Activated CD8-positive, alpha-beta memory T cell treated with anti-CD3 and anti-CD28 coated beads, Interleukin-2, amount 50 U/mL, for 1 hour (primary cell): ENCODE measurements at regions not wholly inside any gene's neighbourhood (a gene's known extent, or its start where the extent isn't known, plus 50 kb on each side); places are given as distances from the start of the nearest gene placed in this dataset.

Source experiments
- DNase-seq: peaks from one replicate; pipeline ENCODE4 v3.0.0-alpha.2; 2020; ENCODE audit errors: extremely low read depth

- no peak for DNase-seq
Observed at GRCh38 chr12:14253496-14253895, 112.0 kb upstream of the ATF7IP start.

- no peak for DNase-seq
Observed at GRCh38 chr12:14254781-14255180, 110.7 kb upstream of the ATF7IP start.

GRCh38 chr12:14256121-14256520 is 109.4 kb upstream of the ATF7IP start:
- peak; percentile 35 for DNase-seq

GRCh38 chr12:14256555-14257169 is 108.8 kb upstream of the ATF7IP start:
- peak; percentile 47 for DNase-seq

GRCh38 chr12:14257303-14257733 is 108.2 kb upstream of the ATF7IP start:
- no peak for DNase-seq

GRCh38 chr12:14257734-14258574 is 107.5 kb upstream of the ATF7IP start:
- peak; percentile 16 for DNase-seq

- DNase-seq = no peak
Observed at GRCh38 chr12:14258575-14258940, 106.9 kb upstream of the ATF7IP start.

GRCh38 chr12:14259481-14260010 is 105.9 kb upstream of the ATF7IP start:
- no peak for DNase-seq

GRCh38 chr12:14260011-14260993 is 105.2 kb upstream of the ATF7IP start:
- DNase-seq = no peak

GRCh38 chr12:14261096-14261495 is 104.4 kb upstream of the ATF7IP start:
- no peak for DNase-seq

GRCh38 chr12:14261861-14262260 is 103.6 kb upstream of the ATF7IP start:
- no peak for DNase-seq

GRCh38 chr12:14262771-14263511 is 102.5 kb upstream of the ATF7IP start:
- DNase-seq = no peak

GRCh38 chr12:14263742-14264141 is 101.7 kb upstream of the ATF7IP start:
- DNase-seq = no peak

- DNase-seq = no peak
Observed at GRCh38 chr12:14264316-14264715, 101.2 kb upstream of the ATF7IP start.

GRCh38 chr12:14264778-14265177 is 100.7 kb upstream of the ATF7IP start:
- DNase-seq = no peak

- DNase-seq = no peak
Observed at GRCh38 chr12:14268120-14268515, 97.4 kb upstream of the ATF7IP start.

- DNase-seq = no peak
Observed at GRCh38 chr12:14270392-14270791, 95.1 kb upstream of the ATF7IP start.

GRCh38 chr12:14272956-14273912 is 92.2 kb upstream of the ATF7IP start:
- no peak for DNase-seq

GRCh38 chr12:14273913-14274311 is 91.6 kb upstream of the ATF7IP start:
- DNase-seq = no peak

GRCh38 chr12:14275111-14275510 is 90.4 kb upstream of the ATF7IP start:
- no peak for DNase-seq
